ENCODE measurements at regions not wholly inside any gene's neighbourhood (a gene's known extent, or its start where the extent isn't known, plus 50 kb on each side); places are given as distances from the start of the nearest gene placed in this dataset.

- no peak overlapping the region for H3K9ac ChIP-seq (ENCODE audit: low read length)
- no peaks in the 10 kb centered on the region for H3F3A ChIP-seq (ENCODE audit: insufficient read depth, low read length)
- H3K9me3 ChIP-seq (replicated peaks; ENCODE audit: insufficient read depth, low read length) = no peaks in the 10 kb centered on the region
- H3K36me3 ChIP-seq (replicated peaks; ENCODE audit: insufficient read depth, low read length) = no peaks in the 10 kb centered on the region
- H3K4me2 ChIP-seq (ENCODE audit: low read depth, low read length) = no peak overlapping the region
- no peaks in the 10 kb centered on the region for H3K27me3 ChIP-seq (replicated peaks; ENCODE audit: insufficient read depth, low read length)
- no peaks in the 10 kb centered on the region for H4K20me1 ChIP-seq (ENCODE audit: insufficient read depth, low read length)
- no peaks in the 10 kb centered on the region for H3K4me1 ChIP-seq (ENCODE audit: low read length)
- no peak for TF ChIP-seq CTCF (IDR thresholded peaks at IDR 0.05; ENCODE audit: low read length)
- DNase-seq = no peak
- H3K27ac ChIP-seq (ENCODE audit: low read length) = no peak overlapping the region
- no peaks in the 10 kb centered on the region for H3K9me2 ChIP-seq (replicated peaks; ENCODE audit: insufficient read depth, low read length)
- H2AFZ ChIP-seq (ENCODE audit: low read length) = no peak overlapping the region
- H3K79me2 ChIP-seq (ENCODE audit: low read length) = no peaks in the 10 kb centered on the region
- H3K4me3 ChIP-seq (ENCODE audit: low read length) = no peak overlapping the region
These were observed 213.9 kb upstream of the LYPLAL1 start for GRCh38 chr1:218959784-218960183.

GRCh38 chr1:218964471-218965185, 209.1 kb upstream of the LYPLAL1 start:
- Histone ChIP-seq H3K4me1 (ENCODE audit: low read length) (no peaks in the 10 kb centered on the region), H3F3A (ENCODE audit: insufficient read depth, low read length) (no peaks in the 10 kb centered on the region), H3K9ac (ENCODE audit: low read length) (no peak overlapping the region), H3K27me3 (replicated peaks; ENCODE audit: insufficient read depth, low read length) (no peaks in the 10 kb centered on the region), H3K9me3 (replicated peaks; ENCODE audit: insufficient read depth, low read length) (no peaks in the 10 kb centered on the region), H3K36me3 (replicated peaks; ENCODE audit: insufficient read depth, low read length) (no peaks in the 10 kb centered on the region), H3K9me2 (replicated peaks; ENCODE audit: insufficient read depth, low read length) (no peaks in the 10 kb centered on the region), H3K27ac (ENCODE audit: low read length) (no peak overlapping the region), H2AFZ (ENCODE audit: low read length) (no peak overlapping the region), H3K4me2 (ENCODE audit: low read depth, low read length) (no peak overlapping the region), H3K4me3 (ENCODE audit: low read length) (no peak overlapping the region), H4K20me1 (ENCODE audit: insufficient read depth, low read length) (no peaks in the 10 kb centered on the region), H3K79me2 (ENCODE audit: low read length) (no peaks in the 10 kb centered on the region)
- no peak for DNase-seq
- TF ChIP-seq CTCF (IDR thresholded peaks at IDR 0.05; ENCODE audit: low read length) = no peak
- TF ChIP-seq EZH2 (optimal IDR thresholded peaks at IDR 0.05; ENCODE audit: low read depth, low read length) = no peak
- TF ChIP-seq EZH2phosphoT487 (IDR thresholded peaks at IDR 0.05; ENCODE audit: low read length) = no peak

- Histone ChIP-seq H3K4me2 (ENCODE audit: low read depth, low read length) (no peak overlapping the region), H3K79me2 (ENCODE audit: low read length) (no peaks in the 10 kb centered on the region), H3K4me3 (ENCODE audit: low read length) (no peak overlapping the region), H3K4me1 (ENCODE audit: low read length) (no peaks in the 10 kb centered on the region), H3K27ac (ENCODE audit: low read length) (no peak overlapping the region), H4K20me1 (ENCODE audit: insufficient read depth, low read length) (no peaks in the 10 kb centered on the region), H3K9me2 (replicated peaks; ENCODE audit: insufficient read depth, low read length) (no peaks in the 10 kb centered on the region), H2AFZ (ENCODE audit: low read length) (no peak overlapping the region), H3K9ac (ENCODE audit: low read length) (no peak overlapping the region), H3F3A (ENCODE audit: insufficient read depth, low read length) (no peaks in the 10 kb centered on the region), H3K27me3 (replicated peaks; ENCODE audit: insufficient read depth, low read length) (no peaks in the 10 kb centered on the region), H3K36me3 (replicated peaks; ENCODE audit: insufficient read depth, low read length) (no peaks in the 10 kb centered on the region), H3K9me3 (replicated peaks; ENCODE audit: insufficient read depth, low read length) (no peaks in the 10 kb centered on the region)
- TF ChIP-seq EZH2 (optimal IDR thresholded peaks at IDR 0.05; ENCODE audit: low read depth, low read length) = no peak
- TF ChIP-seq CTCF (IDR thresholded peaks at IDR 0.05; ENCODE audit: low read length) = no peak
- no peak for TF ChIP-seq EZH2phosphoT487 (IDR thresholded peaks at IDR 0.05; ENCODE audit: low read length)
- no peak for DNase-seq
These were observed 207.9 kb upstream of the LYPLAL1 start for GRCh38 chr1:218965821-218966220.

Data from MM.1S (cell line).